Stomach (tissue), 8 donors: ENCODE measurements at regions not wholly inside any gene's neighbourhood (a gene's known extent, or its start where the extent isn't known, plus 50 kb on each side); places are given as distances from the start of the nearest gene placed in this dataset.

Experiments used
- DNase-seq, 2 donors: peaks; one replicate each; pipeline versions ENCODE4 v3.0.0 to v3.0.0-alpha.2; 2013 to 2019
- H3K27ac ChIP-seq, 5 donors: fragments of 200-600 bp in 4 of 5; sonication (generic) in 4 of 5; one replicate each; pipeline ENCODE4 v1.5.1; 2013 to 2019; ENCODE audit warnings: mild to moderate bottlenecking in 1 of 5, moderate library complexity in 1 of 5
- H3K27me3 ChIP-seq, 3 donors: fragments of 200-600 bp; sonication (generic); one replicate each; pipeline ENCODE4 v1.5.1; 2017 to 2019; ENCODE audit warnings: mixed run types in 1 of 3
- H3K36me3 ChIP-seq, 4 donors: fragments of 200-600 bp; sonication (generic); 1 replicate in 3 of 4; 2 replicates in 1 of 4; pipeline ENCODE4 v1.5.1; 2016 to 2019
- H3K4me1 ChIP-seq, 4 donors: fragments of 200-600 bp; sonication (generic); one replicate each; pipeline ENCODE4 v1.5.1; 2016 to 2019
- H3K4me3 ChIP-seq, 4 donors: fragments of 200-600 bp; sonication (generic) in 3 of 4; one replicate each; pipeline ENCODE4 v1.5.1; 2016 to 2019; ENCODE audit warnings: mild to moderate bottlenecking in 1 of 4
- H3K9me3 ChIP-seq, 4 donors: fragments of 200-600 bp; sonication (generic); one replicate each; pipeline ENCODE4 v1.5.1; 2016 to 2019
- CTCF ChIP-seq, 7 experiments: fragments of 450-650 bp in 4 of 7; fragments of 200-600 bp in 3 of 7; sonication (generic) in 3 of 7; IDR thresholded peaks; one replicate each; pipeline ENCODE4 v1.5.1; 2016 to 2019; ENCODE audit warnings: antibody characterized with exemption in 7 of 7, control low read depth in 2 of 7, mild to moderate bottlenecking in 1 of 7
- EP300 ChIP-seq: sonication (generic); formaldehyde crosslinking; IDR thresholded peaks from one replicate; pipeline ENCODE4 v1.6.1; 2017; ENCODE audit warnings: antibody characterized with exemption
- POLR2A ChIP-seq, 4 donors: fragments of 450-650 bp; IDR thresholded peaks; one replicate each; pipeline ENCODE4 v1.6.1; 2016; ENCODE audit warnings: antibody characterized with exemption in 4 of 4, control low read depth in 2 of 4, mild to moderate bottlenecking in 1 of 4, moderate library complexity in 1 of 4
- POLR2AphosphoS5 ChIP-seq, 3 donors: sonication (generic); formaldehyde crosslinking; IDR thresholded peaks; one replicate each; pipeline ENCODE4 v1.6.1; 2016; ENCODE audit warnings: antibody characterized with exemption in 3 of 3
- WGBS, 5 donors: extraction: QIAGEN DNeasy Blood & Tissue Kit in 3 of 5; methylation state at CpG; one replicate each; pipeline versions ENCODE4 v1.1.5 to v1.1.7; 2013 to 2018; 5-methylcytosine and 5-hydroxymethylcytosine counted together
- intact Hi-C: fragments of 100-400 bp; cut with DNase I; formaldehyde crosslinking; loops from one replicate; pipeline ENCODE4 v1.15.1; 2023; ENCODE audit warnings: low total_unique reads
- donor health status: healthy with polysubstance abuse.
- donor health status: Bipolar disorder and iron deficiency.
- donor health status: healthy.

GRCh38 chr12:86735072-86735471 is 478.9 kb upstream of the MGAT4C start:
- no peak for DNase-seq
- H3K27ac ChIP-seq: no peak overlapping the region
- H3K4me3 ChIP-seq: no peak overlapping the region
- no peaks in the 10 kb centered on the region for H3K4me1 ChIP-seq
- no peaks in the 10 kb centered on the region for H3K36me3 ChIP-seq
- intact Hi-C loops: no loop called here
- no peaks in the 10 kb centered on the region for H3K27me3 ChIP-seq
- TF ChIP-seq POLR2AphosphoS5 (IDR thresholded peaks at IDR 0.05) (no peak), EP300 (no peak), CTCF (IDR thresholded peaks at IDR 0.05) (no peak), POLR2A (IDR thresholded peaks at IDR 0.05) (no peak)
- H3K9me3 ChIP-seq: peaks cover 0 to 4% (median 0%) of the 10 kb centered on the region in 4 donors
- WGBS, 5 donors: 83 to 90% (median 89%) methylated on average over 4 of the region's 4 CpGs

GRCh38 chr12:86730233-86730632 is 474.0 kb upstream of the MGAT4C start:
- TF ChIP-seq POLR2A (IDR thresholded peaks at IDR 0.05): no peak

GRCh38 chr12:86729739-86730138 is 473.5 kb upstream of the MGAT4C start:
- whole genome bisulfite sequencing, 5 donors: 24 to 53% (median 41%) methylated on average over 1 of the region's 1 CpG
- peaks cover 0 to 4% (median 0%) of the 10 kb centered on the region in 4 donors for H3K9me3 ChIP-seq
- H3K27ac ChIP-seq: no peak overlapping the region
- H3K4me3 ChIP-seq: no peak overlapping the region
- no peak for TF ChIP-seq CTCF (IDR thresholded peaks at IDR 0.05)
- no peak for TF ChIP-seq EP300
- TF ChIP-seq POLR2AphosphoS5 (IDR thresholded peaks at IDR 0.05): no peak
- no peak for TF ChIP-seq POLR2A (IDR thresholded peaks at IDR 0.05)
- H3K27me3 ChIP-seq: no peaks in the 10 kb centered on the region
- no peak for DNase-seq
- no peaks in the 10 kb centered on the region for H3K36me3 ChIP-seq
- no peaks in the 10 kb centered on the region for H3K4me1 ChIP-seq
- intact Hi-C loops: no loop called here

More at GRCh38 chr12:86730233-86730632, 474.0 kb upstream of the MGAT4C start:
- no peak for DNase-seq
- intact Hi-C loops: no loop called here
- Histone ChIP-seq H3K27me3 (no peaks in the 10 kb centered on the region), H3K36me3 (no peaks in the 10 kb centered on the region), H3K9me3 (peaks cover 0 to 4% (median 0%) of the 10 kb centered on the region in 4 donors), H3K4me3 (no peak overlapping the region), H3K4me1 (no peaks in the 10 kb centered on the region), H3K27ac (no peak overlapping the region)
- 23 to 43% (median 30%) methylated on average over 2 of the region's 2 CpGs for WGBS, 5 donors

- Histone ChIP-seq H3K36me3 (no peaks in the 10 kb centered on the region), H3K4me3 (no peak overlapping the region), H3K27me3 (no peaks in the 10 kb centered on the region), H3K9me3 (no peaks in the 10 kb centered on the region), H3K4me1 (no peaks in the 10 kb centered on the region), H3K27ac (no peak overlapping the region)
- TF ChIP-seq POLR2AphosphoS5 (IDR thresholded peaks at IDR 0.05) (no peak), CTCF (IDR thresholded peaks at IDR 0.05) (no peak), EP300 (no peak), POLR2A (IDR thresholded peaks at IDR 0.05) (no peak)
- intact Hi-C loops: no loop called here
- DNase-seq: peak in 1 of 2 donors; percentile 33
- WGBS, 5 donors: 6 to 27% (median 13%) methylated on average over 1 of the region's 1 CpG
Observed at GRCh38 chr12:86727160-86727559, 471.0 kb upstream of the MGAT4C start.

- H3K4me1 ChIP-seq: no peaks in the 10 kb centered on the region
- no peaks in the 10 kb centered on the region for H3K9me3 ChIP-seq
- TF ChIP-seq POLR2A (IDR thresholded peaks at IDR 0.05) (no peak), EP300 (no peak), POLR2AphosphoS5 (IDR thresholded peaks at IDR 0.05) (no peak), CTCF (IDR thresholded peaks at IDR 0.05) (no peak)
- intact Hi-C loops: no loop called here
- H3K27me3 ChIP-seq: no peaks in the 10 kb centered on the region
- no peak overlapping the region for H3K4me3 ChIP-seq
- 78 to 86% (median 83%) methylated on average over 1 of the region's 1 CpG for WGBS, 5 donors
- H3K36me3 ChIP-seq: no peaks in the 10 kb centered on the region
- no peak overlapping the region for H3K27ac ChIP-seq
- no peak for DNase-seq
Observed at GRCh38 chr12:86724716-86725115, 468.5 kb upstream of the MGAT4C start.
